Upper lobe of left lung (tissue), 4 donors: ENCODE measurements at regions not wholly inside any gene's neighbourhood (a gene's known extent, or its start where the extent isn't known, plus 50 kb on each side); places are given as distances from the start of the nearest gene placed in this dataset.

Experiments used
- CTCF ChIP-seq, 6 experiments: fragments of 450-650 bp in 4 of 6; fragments of 200-600 bp in 2 of 6; sonication (generic) in 2 of 6; IDR thresholded peaks; one replicate each; pipeline ENCODE4 v1.5.1; 2016 to 2019; ENCODE audit warnings: antibody characterized with exemption in 6 of 6
- EP300 ChIP-seq, 4 donors: sonication (generic); formaldehyde crosslinking; IDR thresholded peaks; one replicate each; pipeline ENCODE4 v1.5.1; 2017; ENCODE audit warnings: antibody characterized with exemption in 4 of 4, control low read depth in 2 of 4
- POLR2A ChIP-seq, 4 donors: fragments of 450-650 bp; IDR thresholded peaks; one replicate each; pipeline ENCODE4 v1.5.1; 2016 to 2017; ENCODE audit warnings: antibody characterized with exemption in 4 of 4, mild to moderate bottlenecking in 2 of 4
- POLR2AphosphoS5 ChIP-seq, 2 donors: sonication (generic); formaldehyde crosslinking; IDR thresholded peaks; one replicate each; pipeline ENCODE4 v1.5.1; 2017; ENCODE audit warnings: antibody characterized with exemption in 2 of 2

GRCh38 chr5:174457141-174457678 lies 267.2 kb upstream of the MSX2 start:
- TF ChIP-seq CTCF (IDR thresholded peaks at IDR 0.05) (no peak), POLR2A (IDR thresholded peaks at IDR 0.05) (no peak), EP300 (IDR thresholded peaks at IDR 0.05) (no peak), POLR2AphosphoS5 (IDR thresholded peaks at IDR 0.05) (no peak)
